Choroid plexus epithelial cell (primary cell): ENCODE measurements at regions not wholly inside any gene's neighbourhood (a gene's known extent, or its start where the extent isn't known, plus 50 kb on each side); places are given as distances from the start of the nearest gene placed in this dataset.

Experiments
- DNase-seq: peaks from one replicate; pipeline ENCODE4 v3.0.0-alpha.2; 2010; ENCODE audit warnings: low read depth
- H3K4me3 ChIP-seq: 2 replicates; pipeline ENCODE4 v1.5.1; 2011; ENCODE audit warnings: low read depth, mild to moderate bottlenecking, control low read depth, low read length, moderate library complexity
- CTCF ChIP-seq: conservative IDR thresholded peaks from 2 replicates; pipeline ENCODE4 v1.5.1; 2011; ENCODE audit warnings: low read depth, mild to moderate bottlenecking, control low read depth, inconsistent platforms, low read length, moderate library complexity

GRCh38 chr1:55860798-55861519 is 645.8 kb upstream of the USP24 start:
- peak; percentile 2 for TF ChIP-seq CTCF
- DNase-seq, result peak; percentile 40
- no peak overlapping the region for H3K4me3 ChIP-seq

GRCh38 chr1:55860326-55860725 is 645.2 kb upstream of the USP24 start:
- no peak overlapping the region for H3K4me3 ChIP-seq
- no peak for DNase-seq
- no peak for TF ChIP-seq CTCF

- peak; percentile 65 for DNase-seq
- H3K4me3 ChIP-seq, result no peak overlapping the region
- TF ChIP-seq CTCF, result no peak
Observed at GRCh38 chr1:55854911-55855310, 639.7 kb upstream of the USP24 start.

GRCh38 chr1:55848906-55849305 is 633.7 kb upstream of the USP24 start:
- no peak overlapping the region for H3K4me3 ChIP-seq
- DNase-seq, result peak; percentile 68
- TF ChIP-seq CTCF, result peak; percentile 74

GRCh38 chr1:55846051-55846450 is 630.9 kb upstream of the USP24 start:
- no peak for DNase-seq
- no peak overlapping the region for H3K4me3 ChIP-seq
- TF ChIP-seq CTCF, result no peak

GRCh38 chr1:55844322-55844721 is 629.2 kb upstream of the USP24 start:
- H3K4me3 ChIP-seq, result no peak overlapping the region
- no peak for DNase-seq
- no peak for TF ChIP-seq CTCF

GRCh38 chr1:55839626-55840025 is 624.5 kb upstream of the USP24 start:
- H3K4me3 ChIP-seq, result no peak overlapping the region
- no peak for DNase-seq
- TF ChIP-seq CTCF, result no peak
